ENCODE measurements at regions not wholly inside any gene's neighbourhood (a gene's known extent, or its start where the extent isn't known, plus 50 kb on each side); places are given as distances from the start of the nearest gene placed in this dataset.

DNA sequence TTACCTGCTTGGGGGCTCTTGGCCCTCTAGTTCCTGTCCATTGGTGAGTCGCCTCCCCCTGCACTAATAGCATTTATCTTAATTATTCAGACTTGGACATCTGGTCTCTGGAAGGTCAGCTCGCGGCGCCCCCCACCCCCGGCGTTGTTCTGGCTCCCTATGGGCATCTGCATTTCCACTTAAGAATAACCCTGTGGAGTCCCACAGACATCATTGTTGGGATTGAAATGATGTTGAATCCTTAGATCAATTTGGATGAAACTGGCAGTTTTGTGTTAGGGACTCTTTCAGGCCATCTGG lies 313.8 kb upstream of the HS6ST1 start:
- no peak for DNase-seq (ENCODE audit: low spot score)

DNA sequence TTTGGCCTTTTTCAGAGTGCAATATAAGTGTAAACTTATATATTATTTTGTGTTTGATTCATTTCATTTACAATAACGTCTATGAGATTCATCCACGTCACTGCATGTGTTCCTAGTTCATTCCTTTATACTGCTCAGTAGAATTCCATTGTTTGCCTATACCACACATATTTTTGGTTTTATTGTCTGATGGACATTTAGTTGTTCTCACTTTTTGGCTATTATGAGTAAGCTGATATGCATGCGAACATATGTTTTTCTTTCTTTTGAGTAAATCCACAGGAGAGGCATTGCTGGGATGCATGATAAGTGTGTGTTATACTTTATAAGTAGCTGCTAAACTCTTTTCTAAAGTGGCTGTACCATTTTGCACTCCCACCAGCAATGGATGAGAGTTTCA lies 314.8 kb upstream of the HS6ST1 start:
- DNase-seq (ENCODE audit: low spot score): no peak

DNA sequence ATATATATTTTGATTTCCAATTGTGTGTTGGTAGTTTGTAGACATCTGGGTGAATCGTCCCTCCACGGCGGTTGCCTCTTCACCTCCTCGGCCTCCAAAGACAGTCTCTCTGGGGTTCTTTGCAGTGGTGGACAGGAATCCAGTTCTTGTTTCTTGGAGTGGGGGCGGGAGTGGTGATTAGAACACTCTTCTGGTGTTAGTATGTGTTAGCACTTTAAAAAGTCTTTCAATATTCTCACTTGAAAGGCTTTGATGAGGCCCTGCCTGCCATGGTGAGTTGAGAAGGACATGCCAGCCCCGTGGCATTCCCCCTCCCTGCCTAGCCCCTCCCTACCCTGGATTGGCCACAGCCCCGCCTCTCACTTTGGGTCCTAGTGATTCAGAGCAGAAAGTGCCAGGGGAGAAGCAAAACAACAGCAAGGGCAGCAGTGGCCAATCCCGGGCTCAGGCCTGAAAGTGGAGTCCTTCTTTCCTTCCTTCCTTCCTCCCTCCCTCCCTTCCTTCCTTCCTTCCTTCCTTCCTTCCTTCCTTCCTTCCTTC lies 316.8 kb upstream of the HS6ST1 start:
- DNase-seq (ENCODE audit: low spot score): no peak

DNA sequence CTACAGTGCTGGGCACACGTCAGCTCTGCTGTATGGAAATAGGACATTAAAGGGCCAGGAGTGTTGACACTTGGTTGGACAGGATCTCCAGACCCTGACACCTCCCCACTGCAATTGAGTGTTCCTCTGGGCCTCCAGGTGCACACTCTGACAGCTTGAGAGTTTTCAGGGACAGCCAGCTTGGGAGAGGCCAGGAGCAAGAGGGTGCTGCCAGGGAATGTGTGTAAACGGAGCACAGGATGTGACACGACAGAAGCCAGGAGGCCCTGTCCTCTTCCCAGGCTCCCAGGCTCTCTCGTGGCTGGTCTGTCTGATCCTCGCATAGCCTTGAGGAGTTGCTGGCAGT lies 318.1 kb upstream of the HS6ST1 start:
- DNase-seq (ENCODE audit: low spot score): no peak

DNA sequence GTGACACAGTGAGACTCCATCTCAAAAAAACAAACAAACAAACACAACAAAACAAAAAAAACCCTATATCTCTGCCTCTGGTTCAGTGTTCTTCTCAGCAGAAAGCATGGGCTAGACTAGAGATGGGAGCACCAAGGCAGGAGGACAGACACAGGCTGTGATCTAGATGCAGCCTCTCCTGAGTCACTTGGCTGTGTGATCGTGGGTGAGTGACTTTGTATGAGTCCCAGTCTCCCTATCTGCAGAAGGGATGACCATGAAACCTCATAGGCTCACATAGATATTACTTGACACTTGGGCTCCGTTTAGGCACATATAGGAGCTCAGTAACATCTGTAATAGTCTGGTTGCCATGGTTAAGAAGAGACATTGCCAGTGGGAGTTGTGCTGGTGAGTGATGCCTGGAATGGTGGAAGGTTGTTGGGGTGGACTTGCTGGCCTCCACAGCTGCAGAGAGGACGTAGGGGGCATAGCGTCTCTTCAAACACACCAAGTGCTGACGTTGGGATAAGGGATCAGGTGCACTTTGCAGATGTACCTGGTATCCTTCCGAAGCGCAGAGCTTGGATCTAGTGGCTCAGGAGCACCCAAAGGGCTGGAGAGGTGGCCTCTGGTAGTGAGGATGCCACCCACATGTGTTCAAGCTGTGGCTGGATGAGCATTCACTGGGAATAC lies 318.9 kb upstream of the HS6ST1 start:
- DNase-seq (ENCODE audit: low spot score): no peak

DNA sequence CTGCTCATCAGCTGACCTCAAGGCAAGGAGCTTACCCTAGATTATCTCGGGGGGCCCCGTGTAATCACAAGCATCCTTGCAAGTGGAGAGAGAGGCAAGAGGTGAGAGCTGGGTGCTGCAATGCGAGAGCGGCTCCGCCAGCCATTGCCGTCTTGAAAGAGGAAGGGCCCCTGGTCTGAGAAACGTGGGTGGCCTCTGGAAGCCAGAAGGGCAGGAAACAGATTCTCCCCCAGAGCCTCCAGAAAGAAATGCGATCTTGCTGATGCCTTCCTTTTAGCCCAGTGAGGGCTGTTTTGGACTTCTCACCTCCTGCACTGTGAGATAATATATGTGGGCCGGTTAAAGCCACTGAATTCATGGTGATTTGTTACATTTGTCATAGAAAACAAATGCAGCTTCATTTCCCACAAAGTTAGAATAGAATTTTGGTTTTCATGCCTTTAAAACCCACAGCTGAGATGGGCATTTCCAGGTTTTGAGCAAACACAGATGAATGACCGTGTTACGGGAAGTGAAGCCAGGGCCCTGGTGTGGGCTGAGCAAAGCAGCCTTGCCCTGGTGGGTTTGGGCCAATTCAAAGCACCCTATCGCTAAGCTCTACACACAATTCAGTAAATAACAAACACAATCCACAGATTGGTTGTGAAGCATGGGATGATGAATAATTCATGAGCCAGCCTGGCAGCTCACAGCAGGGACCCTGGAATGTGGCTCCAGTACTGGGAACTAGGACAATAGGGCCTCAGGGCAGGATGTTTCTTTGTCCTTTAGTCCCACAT lies 319.9 kb upstream of the HS6ST1 start:
- DNase-seq (ENCODE audit: low spot score): no peak

DNA sequence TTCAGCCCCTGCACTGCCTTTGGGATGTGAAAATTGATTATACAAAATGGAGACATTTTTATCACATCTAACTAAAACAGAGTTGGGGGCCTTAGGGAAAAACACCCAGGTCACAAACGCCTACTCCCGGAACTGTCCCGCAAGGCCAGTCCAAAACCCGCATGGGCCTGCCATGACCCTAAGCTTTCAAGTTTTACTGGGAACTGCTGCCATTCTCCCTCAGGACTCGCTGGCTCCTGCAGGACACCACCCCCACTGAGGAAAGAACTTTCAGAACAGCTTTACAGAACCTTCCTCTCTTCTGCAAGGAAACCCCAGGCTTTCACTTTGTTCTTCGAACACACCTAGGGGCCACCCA lies 320.4 kb upstream of the HS6ST1 start:
- no peak for DNase-seq (ENCODE audit: low spot score)

DNA sequence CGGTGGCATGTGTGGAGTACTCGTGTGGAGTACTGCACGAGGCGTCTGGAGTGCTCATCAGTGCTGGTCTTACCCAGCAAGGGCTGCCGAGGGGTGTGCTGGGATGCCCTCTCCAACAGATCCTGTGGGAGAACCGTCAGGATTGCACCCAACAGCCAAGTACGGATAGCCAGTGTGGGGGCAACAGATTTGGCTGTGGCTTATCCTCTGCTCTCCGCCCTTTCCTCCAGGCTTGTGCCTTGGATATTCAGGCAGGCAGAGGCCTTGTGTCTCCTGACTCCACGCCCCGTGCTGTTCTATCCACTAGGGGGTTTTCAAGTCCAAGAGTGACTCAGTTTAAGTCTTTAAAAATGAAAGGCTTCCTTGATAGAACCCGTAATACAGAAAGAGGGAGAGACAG lies 321.0 kb upstream of the HS6ST1 start:
- DNase-seq (ENCODE audit: low spot score): no peak

DNA sequence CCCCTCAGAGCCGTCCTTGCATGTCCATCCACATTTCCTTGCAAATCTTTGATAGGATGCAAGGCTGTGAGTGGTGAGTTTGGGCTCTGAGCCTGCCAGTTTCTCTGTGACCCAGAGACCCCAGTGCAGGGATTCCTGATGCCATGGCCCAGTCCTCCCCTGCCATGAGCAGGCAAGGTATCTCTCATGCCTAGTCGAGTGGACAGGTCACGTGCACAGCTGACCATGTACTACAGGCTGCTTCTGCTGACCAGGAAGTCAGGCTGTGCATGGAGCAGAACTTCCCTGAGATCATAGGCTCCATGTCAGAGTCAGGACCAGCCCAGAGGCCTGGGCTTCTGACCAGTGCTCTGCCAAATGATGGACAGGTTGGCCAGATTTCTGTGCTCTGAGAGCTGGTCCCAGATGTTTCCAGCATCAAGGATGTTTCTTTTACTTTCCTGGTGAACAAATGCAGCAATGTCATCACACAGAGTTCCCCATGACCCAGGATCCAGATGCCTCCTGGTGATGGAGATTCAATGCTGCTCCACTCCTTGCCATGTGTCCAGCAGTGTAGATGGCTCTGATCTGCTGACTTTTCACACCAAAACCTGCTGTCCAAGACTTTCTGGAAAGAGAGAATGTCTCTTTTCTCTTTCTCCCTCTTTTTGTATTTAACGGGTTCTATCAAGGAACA lies 321.6 kb upstream of the HS6ST1 start:
- DNase-seq (ENCODE audit: low spot score): no peak

DNA sequence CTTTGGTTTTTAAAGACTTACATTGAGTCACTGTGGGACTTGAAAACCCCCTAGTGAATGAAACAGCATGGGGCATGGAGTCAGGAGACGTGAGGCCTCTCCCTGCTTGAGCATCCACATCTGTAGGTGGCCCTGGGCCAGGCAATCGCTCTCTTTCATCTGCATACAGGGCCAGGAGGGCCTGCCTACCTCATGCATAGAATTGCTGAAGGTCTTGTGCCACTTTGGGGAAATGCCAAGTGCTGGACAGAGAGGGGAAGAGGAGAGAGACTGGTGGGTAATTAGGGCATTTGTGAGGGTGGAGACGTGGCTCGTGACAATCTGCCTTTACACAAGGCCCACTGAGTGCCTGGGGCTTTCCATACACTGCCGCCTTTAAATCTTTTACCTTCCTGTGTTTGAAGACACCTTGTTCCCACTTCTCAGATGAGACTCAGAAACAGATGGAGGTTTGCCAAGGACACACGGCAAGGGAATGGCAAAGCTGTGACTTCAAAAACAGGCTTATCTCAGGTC lies 322.2 kb upstream of the HS6ST1 start:
- no peak for DNase-seq (ENCODE audit: low spot score)

DNA sequence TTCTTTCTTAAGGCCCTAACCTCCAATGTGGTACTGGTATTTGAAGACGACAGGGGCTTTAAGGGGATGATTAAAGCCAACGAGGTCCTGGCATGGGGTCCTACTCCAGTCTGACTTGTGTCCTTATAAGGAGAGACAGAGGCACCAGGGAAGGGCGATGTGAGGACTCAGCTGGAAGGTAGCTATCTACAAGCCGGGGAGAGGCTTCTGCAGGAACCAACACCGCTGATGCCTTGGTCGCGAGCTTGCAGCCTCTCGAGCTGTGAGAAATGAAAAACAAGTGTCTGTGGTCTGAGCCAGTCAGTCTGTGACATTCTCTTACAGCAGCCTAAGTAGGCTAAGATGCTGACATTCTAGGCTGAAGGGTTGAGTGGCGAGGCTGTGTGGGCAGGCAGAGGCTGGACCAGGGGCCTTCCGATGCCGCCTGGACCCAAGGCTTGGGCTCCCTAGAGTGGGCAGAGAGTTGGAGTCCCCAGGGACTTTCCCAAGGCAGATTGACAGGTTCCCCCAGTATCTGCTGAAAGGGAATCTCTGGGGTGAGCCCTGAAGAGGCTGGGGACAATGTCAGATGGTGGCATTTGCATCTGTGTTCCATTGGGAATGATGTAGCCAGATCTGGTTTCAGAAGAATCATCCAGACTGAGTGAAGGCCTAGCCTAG lies 322.9 kb upstream of the HS6ST1 start:
- no peak for DNase-seq (ENCODE audit: low spot score)

DNA sequence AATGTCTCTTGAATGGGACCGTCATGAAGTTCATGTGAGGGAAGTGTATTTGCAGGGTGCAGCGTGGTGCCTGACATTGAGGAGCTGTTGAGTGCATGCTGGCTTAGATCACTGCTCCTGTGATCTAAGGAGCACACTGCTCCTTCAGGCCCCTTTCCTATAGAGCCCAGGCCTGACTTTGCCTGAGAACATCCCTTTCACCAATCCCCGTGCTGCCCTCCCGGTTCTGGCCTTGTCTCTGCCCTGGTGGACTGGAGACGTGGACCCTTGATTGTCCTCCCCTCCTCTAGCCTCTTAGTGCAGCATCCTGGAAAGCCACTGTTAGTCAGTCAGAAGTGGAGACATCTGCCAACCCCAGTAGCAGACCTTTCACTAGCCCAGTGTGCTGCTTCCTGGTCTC lies 323.6 kb upstream of the HS6ST1 start:
- no peak for DNase-seq (ENCODE audit: low spot score)

DNA sequence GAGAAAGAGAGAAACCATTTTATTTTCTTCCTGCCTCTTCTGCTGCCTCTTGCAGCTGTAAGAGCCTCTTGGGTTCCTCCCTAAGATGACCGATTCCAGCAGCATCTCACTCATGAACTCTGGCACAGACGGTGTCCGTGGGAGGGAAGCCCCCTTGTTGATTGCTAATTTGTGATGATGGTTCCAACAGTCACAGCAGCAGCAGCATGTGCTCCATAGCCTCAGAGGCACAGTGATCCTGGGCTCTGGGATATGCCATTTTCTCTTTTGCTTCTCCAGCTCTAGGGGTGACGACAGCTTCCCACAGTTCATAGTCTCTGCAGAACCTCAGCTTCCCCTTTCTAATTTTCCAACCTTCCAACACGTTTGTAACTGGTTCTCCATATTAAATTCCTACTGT lies 324.2 kb upstream of the HS6ST1 start:
- no peak for DNase-seq (ENCODE audit: low spot score)

DNA sequence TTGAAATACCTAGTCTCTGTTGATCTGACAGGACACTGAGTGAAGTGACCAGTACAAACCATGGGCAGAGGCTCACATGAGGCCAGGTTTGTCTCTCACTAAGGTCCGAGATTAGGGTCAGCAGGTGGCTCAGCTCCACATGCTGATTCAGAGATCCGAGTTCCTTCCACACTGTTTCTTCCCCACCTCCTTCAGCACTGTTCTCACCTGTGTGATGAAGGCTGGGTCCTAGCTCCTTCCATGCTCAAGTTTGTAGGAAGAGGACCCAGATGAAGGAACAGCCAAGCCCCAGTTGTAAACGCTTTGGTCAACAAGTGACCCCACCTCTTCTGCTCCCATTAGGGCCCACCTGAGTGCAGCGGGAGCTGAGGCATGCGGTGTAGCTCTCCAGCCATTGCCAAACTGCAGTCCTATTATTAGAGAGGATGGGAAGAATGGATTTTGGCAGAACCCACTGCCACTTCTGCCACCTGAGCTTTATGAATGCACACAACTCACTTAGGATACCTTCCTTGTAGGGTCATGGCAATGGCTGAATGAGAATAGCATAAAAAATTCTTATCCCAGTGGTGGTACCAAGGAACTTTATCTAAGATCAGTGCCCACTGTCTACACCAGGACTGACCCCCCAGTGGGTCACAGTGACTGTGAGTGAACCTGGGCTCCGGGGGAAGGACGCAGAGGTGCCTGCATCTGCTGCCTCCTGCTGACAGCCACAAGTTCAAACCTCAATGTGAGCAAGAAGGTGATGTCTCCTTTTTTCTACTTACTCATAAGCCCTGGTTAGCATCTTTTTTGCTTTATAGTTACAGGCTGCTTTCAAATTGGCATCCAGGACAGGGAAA lies 324.8 kb upstream of the HS6ST1 start:
- no peak for DNase-seq (ENCODE audit: low spot score)

DNA sequence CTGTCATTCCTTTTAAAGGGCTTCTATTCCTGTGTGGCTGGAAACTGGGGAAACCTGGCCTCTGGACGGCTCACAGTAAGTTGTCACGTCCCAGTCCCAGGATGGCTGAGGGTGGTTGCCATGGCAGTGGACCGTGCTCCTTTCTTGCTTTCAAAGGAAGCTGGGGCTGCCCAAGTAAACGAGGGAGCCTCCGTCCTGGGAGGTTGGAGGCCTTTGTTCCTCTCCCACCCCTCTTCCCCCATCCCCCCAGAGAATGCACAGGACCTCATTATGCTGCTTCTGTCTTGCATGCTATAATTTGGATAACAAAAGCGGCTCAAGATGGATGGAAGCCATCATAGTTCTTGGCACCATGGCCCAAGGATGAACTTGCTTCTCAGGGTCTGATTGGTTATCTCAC lies 325.5 kb upstream of the HS6ST1 start:
- DNase-seq (ENCODE audit: low spot score): no peak

DNA sequence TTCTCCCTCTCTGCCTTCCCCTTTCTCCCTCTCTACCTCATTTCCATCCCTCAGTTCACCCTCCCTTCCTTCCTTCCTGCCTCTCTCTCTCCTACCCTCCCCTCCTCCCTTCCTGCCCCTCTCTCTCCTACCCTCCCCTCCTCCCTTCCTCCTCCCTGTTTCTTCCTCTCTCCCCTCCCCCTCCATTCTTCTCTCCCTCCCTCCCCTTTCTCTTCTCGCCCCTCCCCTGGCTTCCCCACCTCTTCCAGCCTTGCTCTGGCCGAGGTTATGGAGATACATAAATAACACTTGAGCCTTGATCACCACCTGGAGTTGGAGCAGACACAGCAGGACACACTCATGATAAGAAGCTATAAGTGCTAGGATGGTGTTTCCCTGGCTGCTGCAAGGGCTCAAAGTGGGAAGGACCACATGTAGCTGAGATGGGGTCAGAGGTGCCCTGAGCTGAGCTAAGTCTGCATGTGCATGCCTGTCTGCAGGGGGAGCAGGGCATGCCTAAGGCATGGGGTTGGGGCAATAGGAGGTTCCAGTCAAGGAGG lies 326.1 kb upstream of the HS6ST1 start:
- no peak for DNase-seq (ENCODE audit: low spot score)

DNA sequence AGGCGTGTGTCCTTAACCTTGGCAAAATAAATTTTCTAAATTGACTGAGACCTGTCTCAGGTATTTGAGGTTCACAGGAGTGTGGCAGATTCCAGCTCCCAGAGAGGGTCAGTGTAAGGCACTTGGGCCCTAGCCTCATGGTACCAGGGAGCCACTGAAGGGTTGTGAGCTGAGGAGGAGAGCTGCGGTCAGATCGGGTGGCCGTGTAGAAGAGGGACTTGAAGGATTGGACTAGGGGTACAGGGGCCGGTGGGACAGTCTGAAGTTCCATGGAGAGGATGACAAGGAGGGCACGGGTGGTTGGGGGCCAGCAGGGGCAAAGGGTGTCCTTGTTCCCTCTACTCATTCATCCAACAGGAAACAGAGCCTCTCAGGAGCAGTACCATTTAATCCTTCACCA lies 327.0 kb upstream of the HS6ST1 start:
- no peak for DNase-seq (ENCODE audit: low spot score)

DNA sequence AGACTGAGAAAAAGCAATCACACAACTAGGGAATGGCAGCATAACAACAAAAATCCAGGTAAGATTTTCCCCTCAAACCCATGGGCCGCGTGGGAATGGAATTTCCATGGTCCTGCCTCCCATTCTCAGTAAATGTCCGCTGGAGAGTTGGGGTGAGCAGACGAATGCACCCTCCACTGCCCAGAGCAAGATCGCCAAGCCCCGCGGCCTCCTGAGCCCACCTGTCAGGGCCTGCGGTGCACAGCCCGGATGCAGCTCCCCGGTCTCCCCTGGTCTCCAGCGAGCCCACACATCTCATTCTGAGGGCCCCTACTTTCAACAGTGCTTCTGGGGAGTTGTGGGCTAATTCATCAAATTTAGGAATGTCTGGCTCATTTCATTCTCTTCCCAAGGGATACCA lies 327.4 kb upstream of the HS6ST1 start:
- DNase-seq (ENCODE audit: low spot score): no peak

DNA sequence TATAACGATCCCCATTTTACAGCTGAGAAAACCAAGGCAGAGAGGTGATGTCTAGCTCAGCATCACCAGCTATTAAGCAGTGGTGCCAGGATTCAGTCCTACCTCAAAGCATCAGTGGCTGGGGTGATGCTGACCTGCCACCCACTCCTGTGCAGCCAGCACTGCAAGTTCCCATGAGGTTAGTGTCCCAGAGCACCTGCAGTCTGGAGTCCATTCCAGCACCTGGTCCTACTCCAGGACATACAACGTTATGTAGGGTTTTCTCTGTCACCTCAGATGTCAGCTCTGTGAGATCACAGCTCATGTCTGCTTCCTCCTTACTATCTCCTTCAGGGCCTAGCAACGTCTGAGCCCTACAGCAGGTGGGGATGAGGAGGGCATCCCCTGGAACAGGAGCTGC lies 328.0 kb upstream of the HS6ST1 start:
- no peak for DNase-seq (ENCODE audit: low spot score)

DNA sequence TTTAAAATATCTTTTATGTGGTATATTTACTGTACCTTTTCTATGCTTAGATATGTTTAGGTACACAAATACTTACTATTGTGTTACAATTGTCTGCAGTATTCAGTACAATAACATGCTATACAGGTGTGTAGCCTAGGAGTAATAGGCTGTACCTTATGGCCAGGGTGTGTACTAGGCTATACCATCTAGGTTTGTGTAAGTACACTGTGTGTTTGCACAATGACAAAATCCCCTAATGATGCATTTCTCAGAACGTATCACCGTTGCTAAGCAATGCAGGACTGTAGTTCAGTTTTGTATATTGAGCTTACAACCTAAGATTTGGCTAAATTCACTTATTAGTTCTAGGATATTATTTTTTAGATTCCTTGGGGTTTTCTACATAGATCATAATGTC lies 332.3 kb upstream of the HS6ST1 start:
- DNase-seq (ENCODE audit: low spot score): no peak

DNA sequence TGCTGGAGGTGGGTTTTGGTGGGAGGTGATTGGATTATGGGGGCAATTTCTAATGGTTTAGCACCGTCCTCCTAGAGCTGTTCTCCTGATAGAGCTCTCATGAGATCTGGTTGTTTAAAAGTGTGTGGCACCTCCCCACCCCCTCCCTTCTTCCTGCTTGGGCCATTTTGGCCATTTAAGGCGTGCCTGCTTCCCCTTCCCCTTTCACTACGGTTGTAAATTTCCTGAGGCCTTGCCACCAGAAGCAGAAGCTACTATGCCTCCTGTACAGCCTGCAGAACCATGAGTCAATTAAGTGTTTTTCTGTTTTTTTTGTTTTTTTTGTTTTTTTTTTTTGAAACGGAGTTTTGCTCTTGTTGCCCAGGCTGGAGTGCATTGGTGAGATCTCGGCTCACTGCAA lies 335.7 kb upstream of the HS6ST1 start:
- DNase-seq (ENCODE audit: low spot score): no peak

DNA sequence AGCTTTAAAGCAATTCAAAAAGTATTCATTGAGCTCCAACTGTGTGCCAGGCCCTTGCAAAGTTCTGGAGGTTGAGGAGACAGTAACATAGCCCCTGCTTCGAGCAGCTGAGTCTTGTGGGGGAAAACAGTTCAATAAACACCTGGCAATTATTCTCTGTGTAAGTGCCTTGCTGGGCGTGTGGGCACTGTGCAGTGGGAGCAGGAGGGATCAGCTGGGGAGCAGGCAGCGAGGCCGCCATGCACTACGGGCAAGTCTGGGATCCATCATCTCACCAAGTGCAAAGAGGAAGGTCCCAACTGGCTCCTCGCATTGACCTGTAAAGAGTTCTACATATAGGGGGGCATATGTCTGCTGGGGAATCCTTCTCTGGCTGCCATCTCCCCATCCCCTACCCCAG lies 342.2 kb upstream of the HS6ST1 start:
- no peak for DNase-seq (ENCODE audit: low spot score)

All from activated CD4-positive, alpha-beta T cell treated with anti-CD3 and anti-CD28 coated beads, Interleukin-2, Interleukin-4, amounts not matched to agents 100 ng/mL and 50 ng/mL, durations not matched to agents 16 hours and 8 hours (primary cell).